GM23338 (cell line): ENCODE measurements at regions not wholly inside any gene's neighbourhood (a gene's known extent, or its start where the extent isn't known, plus 50 kb on each side); places are given as distances from the start of the nearest gene placed in this dataset.

Source experiments
- ATAC-seq: fragments of 200-7000 bp; cut with Tn5 transposase; 3 replicates; pipeline ENCODE4 v1.9.1; 2020
- DNase-seq: peaks from one replicate; pipeline ENCODE4 v3.0.0-alpha.2; 2015; ENCODE audit warnings: low spot score
- H2AFZ ChIP-seq: fragments of 200-600 bp; sonication (generic); 2 replicates; pipeline ENCODE4 v1.8.0; 2016; ENCODE audit warnings: antibody characterized with exemption, mild to moderate bottlenecking, moderate library complexity
- H3F3A ChIP-seq: fragments of 200-600 bp; sonication (generic); replicated peaks from 2 replicates; pipeline ENCODE4 v1.8.0; 2017; ENCODE audit warnings: antibody characterized with exemption, mixed run types, low read depth
- H3K27ac ChIP-seq: fragments of 200-600 bp; sonication (generic); 2 replicates; pipeline ENCODE4 v1.6.1; 2016; ENCODE audit warnings: low read depth
- H3K27me3 ChIP-seq: fragments of 200-600 bp; sonication (generic); 2 replicates; pipeline ENCODE4 v1.8.0; 2016; ENCODE audit warnings: mild to moderate bottlenecking, mixed run types, moderate library complexity; ENCODE audit not compliant: insufficient read depth
- H3K36me3 ChIP-seq: fragments of 200-600 bp; sonication (generic); 2 replicates; pipeline ENCODE4 v1.8.0; 2016; ENCODE audit warnings: mild to moderate bottlenecking; ENCODE audit not compliant: insufficient read depth
- H3K4me1 ChIP-seq: fragments of 200-600 bp; sonication (generic); 2 replicates; pipeline ENCODE4 v1.8.0; 2016; ENCODE audit warnings: mild to moderate bottlenecking, moderate library complexity; ENCODE audit not compliant: insufficient read depth
- H3K4me2 ChIP-seq: fragments of 200-600 bp; sonication (generic); 2 replicates; pipeline ENCODE4 v1.7.1; 2017; ENCODE audit warnings: mixed run types
- H3K4me3 ChIP-seq: fragments of 200-600 bp; sonication (generic); 2 replicates; pipeline ENCODE4 v1.6.1; 2016; ENCODE audit warnings: mixed run types
- H3K79me2 ChIP-seq: fragments of 200-600 bp; sonication (generic); replicated peaks from 2 replicates; pipeline ENCODE4 v1.8.0; 2017; ENCODE audit warnings: mild to moderate bottlenecking; ENCODE audit not compliant: insufficient read depth
- H3K9me2 ChIP-seq: fragments of 200-600 bp; sonication (generic); 2 replicates; pipeline ENCODE4 v1.8.0; 2017; ENCODE audit not compliant: insufficient read depth
- H4K20me1 ChIP-seq: fragments of 200-600 bp; sonication (generic); replicated peaks from 2 replicates; pipeline ENCODE4 v1.8.0; 2017; ENCODE audit warnings: mild to moderate bottlenecking; ENCODE audit not compliant: insufficient read depth
- H3K27ac Mint-ChIP-seq: 2 replicates; pipeline ENCODE4 v1.8.0; 2020; ENCODE audit warnings: inconsistent platforms, mild to moderate bottlenecking, moderate library complexity, mixed read lengths
- H3K27me3 Mint-ChIP-seq: 3 replicates; pipeline ENCODE4 v1.8.0; 2022; ENCODE audit warnings: low read depth, mild to moderate bottlenecking, moderate library complexity, mixed read lengths, inconsistent platforms; ENCODE audit not compliant: insufficient read depth, poor library complexity
- H3K36me3 Mint-ChIP-seq: 3 replicates; pipeline ENCODE4 v1.8.0; 2021; ENCODE audit warnings: low read depth, mild to moderate bottlenecking, inconsistent platforms, moderate library complexity, mixed read lengths
- H3K4me1 Mint-ChIP-seq: 3 replicates; pipeline ENCODE4 v1.8.0; 2020; ENCODE audit warnings: mild to moderate bottlenecking, inconsistent platforms, mixed read lengths
- H3K4me3 Mint-ChIP-seq: 3 replicates; pipeline ENCODE4 v1.8.0; 2021; ENCODE audit warnings: moderate library complexity, mild to moderate bottlenecking, inconsistent platforms, mixed read lengths
- H3K9me3 Mint-ChIP-seq: 3 replicates; pipeline ENCODE4 v1.8.0; 2020; ENCODE audit warnings: moderate library complexity, mild to moderate bottlenecking, inconsistent platforms, mixed read lengths
- CTCF ChIP-seq, 2 experiments: fragments of 200-600 bp in 1 of 2; sonication (generic) in 1 of 2; conservative IDR thresholded peaks; 2 replicates each; pipeline versions ENCODE4 v1.5.1 to v1.6.1; 2016 to 2017; ENCODE audit warnings: antibody characterized with exemption in 2 of 2, low read depth in 2 of 2, mild to moderate bottlenecking in 2 of 2, moderate library complexity in 1 of 2
- EZH2 ChIP-seq: fragments of 200-600 bp; sonication (generic); IDR thresholded peaks from one replicate; pipeline ENCODE4 v1.8.0; 2017; ENCODE audit warnings: antibody characterized with exemption, mild to moderate bottlenecking, low read depth; ENCODE audit not compliant: unreplicated experiment
- EZH2phosphoT487 ChIP-seq: fragments of 200-600 bp; sonication (generic); IDR thresholded peaks from one replicate; pipeline ENCODE4 v1.8.1; 2018; ENCODE audit warnings: antibody characterized with exemption; ENCODE audit not compliant: unreplicated experiment
- JUNB ChIP-seq: IDR thresholded peaks from one replicate; pipeline ENCODE4 v1.6.1; 2016; ENCODE audit warnings: antibody characterized with exemption; ENCODE audit not compliant: unreplicated experiment
- NANOG ChIP-seq: IDR thresholded peaks from 2 replicates; pipeline ENCODE4 v1.6.1; 2016; ENCODE audit warnings: antibody characterized with exemption, borderline replicate concordance
- POLR2AphosphoS5 ChIP-seq: IDR thresholded peaks from 2 replicates; pipeline ENCODE4 v1.6.1; 2016; ENCODE audit warnings: antibody characterized with exemption, low read depth
- STAT1 ChIP-seq: IDR thresholded peaks from one replicate; pipeline ENCODE4 v1.6.1; 2016; ENCODE audit warnings: antibody characterized with exemption; ENCODE audit not compliant: unreplicated experiment
- ZNF114 ChIP-seq: fragments of 250-450 bp; sonication (Bioruptor Pico); IDR thresholded peaks from 2 replicates; pipeline ENCODE4 v1.5.0; 2020; ENCODE audit warnings: mild to moderate bottlenecking, moderate library complexity
- ZNF331 ChIP-seq: fragments of 250-450 bp; sonication (Bioruptor Pico); IDR thresholded peaks from 2 replicates; pipeline ENCODE4 v1.5.0; 2020; ENCODE audit warnings: low read depth, mild to moderate bottlenecking, moderate library complexity

- no peaks in the 10 kb centered on the region for H3K36me3 ChIP-seq
- no peak overlapping the region for H3K27ac ChIP-seq
- no peak for ATAC-seq
- H3K4me3 ChIP-seq, result no peak overlapping the region
- no peaks in the 10 kb centered on the region for H3K27me3 ChIP-seq
- Mint-ChIP-seq H3K27me3 (no peaks in the 10 kb centered on the region), H3K4me3 (no peak overlapping the region), H3K27ac (no peak overlapping the region), H3K36me3 (no peaks in the 10 kb centered on the region; the same call in 2 of the 3 replicates), H3K4me1 (peaks cover 2% of the 10 kb centered on the region; the same call in 2 of the 3 replicates), H3K9me3 (no peaks in the 10 kb centered on the region; the same call in 2 of the 3 replicates)
- H3F3A ChIP-seq, result no peaks in the 10 kb centered on the region
- H4K20me1 ChIP-seq, result no peaks in the 10 kb centered on the region
- no peak for TF ChIP-seq ZNF114 (CRISPR knock-in tag)
- TF ChIP-seq ZNF331, result no peak
- no peak for TF ChIP-seq EZH2phosphoT487
- no peak for DNase-seq
- no peaks in the 10 kb centered on the region for H3K4me1 ChIP-seq
- no peaks in the 10 kb centered on the region for H3K79me2 ChIP-seq
- H2AFZ ChIP-seq, result no peak overlapping the region
- H3K4me2 ChIP-seq, result no peak overlapping the region
- H3K9me2 ChIP-seq, result no peaks in the 10 kb centered on the region
These were observed 140.8 kb upstream of the CLINT1 start for GRCh38 chr5:157999696-158000095.

GRCh38 chr5:157997991-157998504 lies 139.1 kb upstream of the CLINT1 start:
- no peak overlapping the region for H3K27ac ChIP-seq
- ATAC-seq (no peak), DNase-seq (no peak)
- Mint-ChIP-seq H3K27me3 (no peaks in the 10 kb centered on the region), H3K9me3 (no peaks in the 10 kb centered on the region; the same call in 2 of the 3 replicates), H3K4me3 (no peak overlapping the region), H3K4me1 (peaks cover 7% of the 10 kb centered on the region; the same call in 2 of the 3 replicates), H3K27ac (no peak overlapping the region), H3K36me3 (no peaks in the 10 kb centered on the region)
- H3K36me3 ChIP-seq, result no peaks in the 10 kb centered on the region
- TF ChIP-seq CTCF (conservative IDR thresholded peaks at IDR 0.05; ENCODE audit: low read depth in 2 of 2) (no peak), JUNB (no peak)
- H3K4me3 ChIP-seq, result no peak overlapping the region
- H3K4me2 ChIP-seq, result no peak overlapping the region
- peak overlapping the region; percentile 80 for H2AFZ ChIP-seq
- H3K4me1 ChIP-seq, result no peaks in the 10 kb centered on the region
- no peaks in the 10 kb centered on the region for H4K20me1 ChIP-seq
- no peaks in the 10 kb centered on the region for H3K27me3 ChIP-seq
- H3F3A ChIP-seq, result no peaks in the 10 kb centered on the region
- H3K79me2 ChIP-seq, result no peaks in the 10 kb centered on the region
- no peaks in the 10 kb centered on the region for H3K9me2 ChIP-seq

- no peak overlapping the region for H3K27ac ChIP-seq
- ATAC-seq (peak; percentile 100), DNase-seq (peak; percentile 92)
- Mint-ChIP-seq H3K4me1 (peaks cover 7% of the 10 kb centered on the region; the same call in 2 of the 3 replicates), H3K9me3 (no peaks in the 10 kb centered on the region; the same call in 2 of the 3 replicates), H3K4me3 (no peak overlapping the region), H3K36me3 (no peaks in the 10 kb centered on the region), H3K27me3 (no peaks in the 10 kb centered on the region), H3K27ac (no peak overlapping the region)
- no peak overlapping the region for H3K4me3 ChIP-seq
- no peaks in the 10 kb centered on the region for H3K79me2 ChIP-seq
- no peaks in the 10 kb centered on the region for H3K9me2 ChIP-seq
- H3K4me2 ChIP-seq, result no peak overlapping the region
- no peaks in the 10 kb centered on the region for H4K20me1 ChIP-seq
- H3K4me1 ChIP-seq, result no peaks in the 10 kb centered on the region
- H2AFZ ChIP-seq, result peak overlapping the region; percentile 77
- no peaks in the 10 kb centered on the region for H3K27me3 ChIP-seq
- no peaks in the 10 kb centered on the region for H3F3A ChIP-seq
- H3K36me3 ChIP-seq, result no peaks in the 10 kb centered on the region; the same call in 1 of the 2 replicates
- TF ChIP-seq POLR2AphosphoS5, result no peak
- TF ChIP-seq CTCF (conservative IDR thresholded peaks at IDR 0.05; ENCODE audit: low read depth in 2 of 2), result peak; percentile 77 to 95
- no peak for TF ChIP-seq NANOG
- no peak for TF ChIP-seq EZH2
- no peak for TF ChIP-seq ZNF114 (CRISPR knock-in tag)
- no peak for TF ChIP-seq STAT1
- no peak for TF ChIP-seq ZNF331
These were observed 136.1 kb upstream of the CLINT1 start for GRCh38 chr5:157994906-157995519.
